ENCODE measurements at regions not wholly inside any gene's neighbourhood (a gene's known extent, or its start where the extent isn't known, plus 50 kb on each side); places are given as distances from the start of the nearest gene placed in this dataset.

- Mint-ChIP-seq H3K4me1 (peaks cover 11% of the 10 kb centered on the region), H3K9me3 (no peaks in the 10 kb centered on the region), H3K27me3 (ENCODE audit: insufficient read depth) (peaks cover 16% of the 10 kb centered on the region)
Measured at GRCh38 chr1:36570006-36570405, 87.3 kb upstream of the CSF3R start.

GRCh38 chr1:36567601-36568341 lies 85.1 kb upstream of the CSF3R start:
- peaks cover 27% of the 10 kb centered on the region for H3K27me3 Mint-ChIP-seq (ENCODE audit: insufficient read depth)
- TF ChIP-seq CTCF (conservative IDR thresholded peaks at IDR 0.05) = no peak
- no peaks in the 10 kb centered on the region for H3K36me3 Mint-ChIP-seq (ENCODE audit: low read depth)
- no peak overlapping the region for H3K9ac ChIP-seq (ENCODE audit: extremely low read depth, low read length, poor library complexity, severe bottlenecking)
- H3K4me3 Mint-ChIP-seq = no peak overlapping the region
- no peak overlapping the region for H3K27ac Mint-ChIP-seq
- 83 to 86% methylated on average over 8 to 11 of the region's 11 CpGs for WGBS, 2 experiments (ENCODE audit: insufficient coverage in 1 of 2, insufficient read length in 1 of 2)
- H3K27ac ChIP-seq (ENCODE audit: low read depth, low read length) = no peak overlapping the region
- H3K9me3 ChIP-seq (ENCODE audit: control insufficient read depth, low read length) = no peaks in the 10 kb centered on the region
- DNase-seq = peak; percentile 35
- H3K4me1 Mint-ChIP-seq = peaks cover 11% of the 10 kb centered on the region
- no peaks in the 10 kb centered on the region for H3K9me3 Mint-ChIP-seq
- H3K4me3 ChIP-seq (ENCODE audit: low read length) = no peak overlapping the region
- H3K27me3 ChIP-seq (ENCODE audit: control insufficient read depth, insufficient read depth, low read length, poor library complexity, severe bottlenecking) = peaks cover 23% of the 10 kb centered on the region
- no peaks in the 10 kb centered on the region for H3K36me3 ChIP-seq (ENCODE audit: control insufficient read depth, insufficient read depth, low read length)
- no peaks in the 10 kb centered on the region for H3K4me1 ChIP-seq (ENCODE audit: control insufficient read depth, insufficient read depth, low read length)

More at GRCh38 chr1:36570006-36570405, 87.3 kb upstream of the CSF3R start:
- no peaks in the 10 kb centered on the region for H3K36me3 Mint-ChIP-seq (ENCODE audit: low read depth)
- H3K4me3 Mint-ChIP-seq = no peak overlapping the region
- H3K4me1 ChIP-seq (ENCODE audit: control insufficient read depth, insufficient read depth, low read length) = no peaks in the 10 kb centered on the region
- no peak overlapping the region for H3K27ac Mint-ChIP-seq
- 79% methylated on average over 7 of the region's 7 CpGs; no CpG with 5 or more reads in 1 of the 2 experiments for WGBS, 2 experiments (ENCODE audit: insufficient coverage in 1 of 2, insufficient read length in 1 of 2)
- no peaks in the 10 kb centered on the region for H3K9me3 ChIP-seq (ENCODE audit: control insufficient read depth, low read length)
- TF ChIP-seq CTCF (conservative IDR thresholded peaks at IDR 0.05) = no peak
- H3K27ac ChIP-seq (ENCODE audit: low read depth, low read length) = no peak overlapping the region
- H3K27me3 ChIP-seq (ENCODE audit: control insufficient read depth, insufficient read depth, low read length, poor library complexity, severe bottlenecking) = peaks cover 2% of the 10 kb centered on the region
- peak; percentile 41 for DNase-seq
- no peak overlapping the region for H3K4me3 ChIP-seq (ENCODE audit: low read length)
- no peaks in the 10 kb centered on the region for H3K36me3 ChIP-seq (ENCODE audit: control insufficient read depth, insufficient read depth, low read length)
- no peak overlapping the region for H3K9ac ChIP-seq (ENCODE audit: extremely low read depth, low read length, poor library complexity, severe bottlenecking)

DNA sequence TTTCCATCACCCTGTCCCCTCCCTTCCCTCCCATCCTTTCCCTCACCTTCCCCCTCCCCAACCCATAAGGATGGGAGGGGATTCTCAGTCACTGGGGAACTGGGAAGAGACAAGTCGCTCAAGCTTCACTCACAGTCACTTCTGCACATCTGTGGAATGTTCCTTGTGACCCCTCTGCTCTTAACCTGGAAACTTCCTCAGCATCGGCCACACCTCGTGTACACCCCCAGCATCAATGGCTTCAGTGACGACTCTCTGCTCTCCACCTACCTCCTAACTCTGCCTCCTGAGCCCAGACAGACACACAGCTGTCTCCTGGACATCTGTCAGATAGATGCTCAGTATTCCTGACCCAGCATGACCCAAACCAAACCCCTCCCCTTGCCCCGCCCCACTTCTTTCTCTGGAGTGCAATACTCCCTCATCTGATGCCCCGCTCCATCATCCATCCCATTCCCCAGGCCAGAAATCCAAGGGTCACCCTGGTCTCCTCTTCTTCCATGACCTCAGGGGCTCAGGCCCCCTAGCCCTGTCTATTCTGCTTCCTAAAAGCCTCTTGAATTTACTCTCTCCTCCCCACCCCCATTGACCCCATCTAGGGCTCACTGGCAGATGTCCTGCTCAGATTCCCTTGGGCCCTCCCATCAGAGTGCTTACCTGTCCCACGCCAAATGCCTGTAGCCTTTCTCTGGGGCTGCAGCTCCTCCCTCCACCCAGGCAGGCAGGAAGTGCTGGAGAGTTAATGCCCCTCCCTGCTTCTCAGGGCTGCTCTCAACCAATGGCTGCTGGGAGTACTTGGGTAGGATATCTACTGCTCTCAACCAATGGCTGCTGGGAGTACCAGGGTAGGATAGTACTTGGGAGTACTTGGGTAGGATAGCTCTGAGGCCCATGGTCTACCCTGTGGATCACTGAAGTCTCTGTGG lies 83.1 kb upstream of the CSF3R start:
- Histone ChIP-seq H3K4me3 (ENCODE audit: low read length) (no peak overlapping the region), H3K27ac (ENCODE audit: low read depth, low read length) (no peak overlapping the region), H3K9me3 (ENCODE audit: control insufficient read depth, low read length) (no peaks in the 10 kb centered on the region), H3K9ac (ENCODE audit: extremely low read depth, low read length, poor library complexity, severe bottlenecking) (no peak overlapping the region), H3K27me3 (ENCODE audit: control insufficient read depth, insufficient read depth, low read length, poor library complexity, severe bottlenecking) (peaks cover 26% of the 10 kb centered on the region), H3K36me3 (ENCODE audit: control insufficient read depth, insufficient read depth, low read length) (no peaks in the 10 kb centered on the region), H3K4me1 (ENCODE audit: control insufficient read depth, insufficient read depth, low read length) (peaks cover 5% of the 10 kb centered on the region)
- Mint-ChIP-seq H3K36me3 (ENCODE audit: low read depth) (no peaks in the 10 kb centered on the region), H3K4me1 (peaks cover 16% of the 10 kb centered on the region), H3K27me3 (ENCODE audit: insufficient read depth) (peaks cover 22% of the 10 kb centered on the region), H3K9me3 (no peaks in the 10 kb centered on the region), H3K4me3 (no peak overlapping the region), H3K27ac (no peak overlapping the region)
- no peak for TF ChIP-seq CTCF (conservative IDR thresholded peaks at IDR 0.05)
- WGBS, 2 experiments (ENCODE audit: insufficient coverage in 1 of 2, insufficient read length in 1 of 2) = 88 to 100% methylated on average over 1 to 7 of the region's 7 CpGs
- DNase-seq = peak; percentile 66

All from endodermal cell (in vitro differentiated cells).